Coronary artery (tissue), 2 donors: ENCODE measurements at regions not wholly inside any gene's neighbourhood (a gene's known extent, or its start where the extent isn't known, plus 50 kb on each side); places are given as distances from the start of the nearest gene placed in this dataset.
"Not testable (repeated sequence)": the region's sequence is repeated elsewhere in the genome, so short reads cannot be mapped to it uniquely, and the experiment has no call there.

Experiments
- DNase-seq: peaks from one replicate; pipeline ENCODE4 v3.0.0-alpha.2; 2017; ENCODE audit warnings: low spot score
- H3K27ac ChIP-seq, 2 donors: fragments of 200-600 bp; sonication (generic); one replicate each; pipeline ENCODE4 v1.5.1; 2016 to 2019
- H3K4me3 ChIP-seq: fragments of 200-600 bp; sonication (generic); 2 replicates; pipeline ENCODE4 v1.5.1; 2016; ENCODE audit warnings: mild to moderate bottlenecking, moderate library complexity
- TF ChIP-seq, protein P1 (sequence below): fragments of 200-600 bp; sonication (generic); IDR thresholded peaks from one replicate; pipeline ENCODE4 v1.5.1; 2019; ENCODE audit warnings: antibody characterized with exemption

DNA sequence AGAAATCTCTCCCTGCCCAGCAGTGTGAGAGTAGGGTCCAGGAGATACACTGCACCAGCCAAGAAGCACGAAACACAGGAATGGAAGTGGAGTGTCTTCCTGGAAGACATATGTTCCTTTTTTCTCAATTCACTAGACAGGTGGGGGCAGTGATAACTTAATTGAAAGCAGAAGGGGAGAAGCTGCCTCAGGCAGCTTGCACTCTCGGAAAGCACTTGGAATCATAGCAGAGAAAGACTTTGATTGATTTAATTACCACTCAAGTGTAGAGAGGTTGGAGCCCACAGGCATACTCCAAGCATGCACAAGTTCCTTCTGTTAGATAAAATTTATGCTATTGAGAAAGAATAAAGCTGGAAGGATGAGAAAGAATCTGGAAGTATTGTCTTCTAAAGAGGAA, 249.4 kb downstream of the SLITRK6 start:
- TF ChIP-seq, protein P1, sequence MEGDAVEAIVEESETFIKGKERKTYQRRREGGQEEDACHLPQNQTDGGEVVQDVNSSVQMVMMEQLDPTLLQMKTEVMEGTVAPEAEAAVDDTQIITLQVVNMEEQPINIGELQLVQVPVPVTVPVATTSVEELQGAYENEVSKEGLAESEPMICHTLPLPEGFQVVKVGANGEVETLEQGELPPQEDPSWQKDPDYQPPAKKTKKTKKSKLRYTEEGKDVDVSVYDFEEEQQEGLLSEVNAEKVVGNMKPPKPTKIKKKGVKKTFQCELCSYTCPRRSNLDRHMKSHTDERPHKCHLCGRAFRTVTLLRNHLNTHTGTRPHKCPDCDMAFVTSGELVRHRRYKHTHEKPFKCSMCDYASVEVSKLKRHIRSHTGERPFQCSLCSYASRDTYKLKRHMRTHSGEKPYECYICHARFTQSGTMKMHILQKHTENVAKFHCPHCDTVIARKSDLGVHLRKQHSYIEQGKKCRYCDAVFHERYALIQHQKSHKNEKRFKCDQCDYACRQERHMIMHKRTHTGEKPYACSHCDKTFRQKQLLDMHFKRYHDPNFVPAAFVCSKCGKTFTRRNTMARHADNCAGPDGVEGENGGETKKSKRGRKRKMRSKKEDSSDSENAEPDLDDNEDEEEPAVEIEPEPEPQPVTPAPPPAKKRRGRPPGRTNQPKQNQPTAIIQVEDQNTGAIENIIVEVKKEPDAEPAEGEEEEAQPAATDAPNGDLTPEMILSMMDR = no peak
- no peak for DNase-seq
- Histone ChIP-seq H3K4me3 (no peak overlapping the region), H3K27ac (no peak overlapping the region)

GRCh38 chr13:85548845-85549244, 250.4 kb downstream of the SLITRK6 start:
- not testable (repeated sequence) for H3K4me3 ChIP-seq, H3K27ac ChIP-seq, DNase-seq

- Histone ChIP-seq H3K4me3 (no peak overlapping the region), H3K27ac (no peak overlapping the region)
- no peak for DNase-seq
- TF ChIP-seq, protein P1 = no peak
These were observed 253.4 kb downstream of the SLITRK6 start for GRCh38 chr13:85545771-85546170.

- DNase-seq = no peak
- TF ChIP-seq, protein P1 = no peak
- H3K27ac ChIP-seq = no peak overlapping the region
- no peak overlapping the region for H3K4me3 ChIP-seq
These were observed 254.5 kb downstream of the SLITRK6 start for GRCh38 chr13:85544756-85545155.

DNA sequence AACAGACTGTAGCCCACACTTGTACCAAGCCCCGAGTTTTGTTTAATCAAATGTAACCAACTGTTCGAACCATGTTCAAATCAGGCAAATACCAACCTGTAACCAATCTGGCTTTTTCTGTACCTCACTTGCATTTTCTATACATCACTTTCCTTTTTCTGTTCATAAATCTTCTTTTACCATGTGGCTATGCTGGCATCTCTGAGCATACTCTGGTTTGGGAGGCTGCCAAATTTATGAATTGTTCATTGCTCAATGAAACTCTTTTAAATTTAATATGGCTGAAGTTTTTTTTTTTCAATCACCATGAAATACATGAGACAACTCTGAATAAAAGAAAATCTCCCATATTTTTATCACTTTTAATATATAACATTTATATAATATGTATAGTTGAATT, 256.1 kb downstream of the SLITRK6 start:
- Histone ChIP-seq H3K4me3 (no peak overlapping the region), H3K27ac (no peak overlapping the region)
- no peak for DNase-seq
- TF ChIP-seq, protein P1 = no peak

DNA sequence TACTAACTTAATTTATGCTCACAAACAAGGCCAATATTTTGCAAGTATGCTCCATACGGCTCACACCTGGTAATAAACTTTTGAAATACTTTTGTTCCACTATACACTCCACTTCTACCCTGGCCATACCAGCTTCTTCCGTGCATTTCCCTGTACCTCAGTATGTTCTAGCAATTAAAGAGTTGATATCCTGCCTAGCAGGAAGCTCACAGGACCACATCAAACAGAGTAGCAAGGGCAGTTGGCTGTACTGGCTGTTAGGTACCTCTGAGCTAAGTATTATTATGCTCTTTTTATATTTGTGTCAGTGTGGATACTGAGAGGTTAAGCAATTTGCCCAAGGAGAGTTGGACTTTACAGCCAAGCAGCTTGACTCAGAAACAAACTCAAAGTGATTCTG, 257.7 kb downstream of the SLITRK6 start:
- no peak overlapping the region for H3K4me3 ChIP-seq
- DNase-seq = no peak
- TF ChIP-seq, protein P1 = no peak
- no peak overlapping the region for H3K27ac ChIP-seq

DNA sequence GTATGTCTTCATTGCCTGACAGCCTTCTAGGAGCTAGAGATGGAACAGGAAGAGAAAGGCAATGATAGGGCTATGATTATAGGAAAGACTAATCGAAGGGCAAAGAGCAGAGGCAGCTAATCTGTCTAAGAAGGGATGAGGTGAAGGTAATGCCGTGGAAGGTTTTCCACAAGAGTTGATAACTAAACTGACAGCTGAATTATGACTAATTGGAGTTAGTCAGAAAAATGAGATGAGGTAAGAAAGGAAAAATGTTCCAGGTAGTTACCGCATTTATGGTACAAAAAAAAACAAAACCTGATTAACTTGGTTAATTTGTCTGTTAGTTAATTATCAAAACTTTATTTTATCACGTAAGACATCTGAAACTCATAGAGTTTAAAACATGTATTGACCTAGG, 260.3 kb downstream of the SLITRK6 start:
- TF ChIP-seq, protein P1 = no peak
- Histone ChIP-seq H3K27ac (no peak overlapping the region), H3K4me3 (no peak overlapping the region)
- no peak for DNase-seq

GRCh38 chr13:85537601-85538000, 261.6 kb downstream of the SLITRK6 start:
- no peak for DNase-seq
- H3K4me3 ChIP-seq = no peak overlapping the region
- TF ChIP-seq, protein P1 = no peak
- no peak overlapping the region for H3K27ac ChIP-seq
